Prostate gland (tissue), 2 donors: ENCODE measurements at regions not wholly inside any gene's neighbourhood (a gene's known extent, or its start where the extent isn't known, plus 50 kb on each side); places are given as distances from the start of the nearest gene placed in this dataset.

ENCODE experiments used
- DNase-seq: peaks from one replicate; pipeline ENCODE4 v3.0.0-alpha.2; 2019; ENCODE audit warnings: low spot score
- H3K27ac ChIP-seq, 2 donors: fragments of 200-600 bp; sonication (generic); 2 replicates each; pipeline ENCODE4 v1.5.1; 2017 to 2019
- H3K27me3 ChIP-seq: fragments of 200-600 bp; sonication (generic); replicated peaks from 2 replicates; pipeline ENCODE4 v1.5.1; 2019; ENCODE audit not compliant: insufficient read depth
- H3K36me3 ChIP-seq, 2 donors: fragments of 200-600 bp; sonication (generic); 1 replicate in 1 of 2; 2 replicates in 1 of 2; pipeline versions ENCODE4 v1.5.1 to v1.8.1; 2017 to 2019
- H3K4me1 ChIP-seq: fragments of 200-600 bp; sonication (generic); replicated peaks from 2 replicates; pipeline ENCODE4 v1.5.1; 2019
- H3K4me3 ChIP-seq, 2 donors: fragments of 200-600 bp; sonication (generic); 2 replicates each; pipeline ENCODE4 v1.5.1; 2017 to 2019
- H3K9me3 ChIP-seq: fragments of 200-600 bp; sonication (generic); 2 replicates; pipeline ENCODE4 v1.5.1; 2017
- POLR2A ChIP-seq: fragments of 450-650 bp; IDR thresholded peaks from one replicate; pipeline ENCODE4 v1.6.1; 2016; ENCODE audit warnings: antibody characterized with exemption, mild to moderate bottlenecking
- POLR2AphosphoS5 ChIP-seq: sonication (generic); formaldehyde crosslinking; IDR thresholded peaks from one replicate; pipeline ENCODE4 v1.6.1; 2017; ENCODE audit warnings: antibody characterized with exemption
- WGBS: methylation state at CpG from one replicate; pipeline ENCODE4 v1.1.5; 2018; 5-methylcytosine and 5-hydroxymethylcytosine counted together
- intact Hi-C: fragments of 100-400 bp; cut with DNase I; formaldehyde crosslinking; loops from one replicate; pipeline ENCODE4 v1.14.2; 2022
- TF ChIP-seq, protein P1 (sequence below), 4 experiments: fragments of 200-600 bp in 2 of 4; fragments of 450-650 bp in 2 of 4; sonication (generic) in 2 of 4; IDR thresholded peaks; 1 replicate in 3 of 4; 2 replicates in 1 of 4; pipeline ENCODE4 v1.5.1; 2016 to 2019; ENCODE audit warnings: antibody characterized with exemption in 4 of 4, mild to moderate bottlenecking in 2 of 4, moderate library complexity in 2 of 4

- no peak for TF ChIP-seq POLR2A
- no peak for TF ChIP-seq POLR2AphosphoS5
- TF ChIP-seq, protein P1, sequence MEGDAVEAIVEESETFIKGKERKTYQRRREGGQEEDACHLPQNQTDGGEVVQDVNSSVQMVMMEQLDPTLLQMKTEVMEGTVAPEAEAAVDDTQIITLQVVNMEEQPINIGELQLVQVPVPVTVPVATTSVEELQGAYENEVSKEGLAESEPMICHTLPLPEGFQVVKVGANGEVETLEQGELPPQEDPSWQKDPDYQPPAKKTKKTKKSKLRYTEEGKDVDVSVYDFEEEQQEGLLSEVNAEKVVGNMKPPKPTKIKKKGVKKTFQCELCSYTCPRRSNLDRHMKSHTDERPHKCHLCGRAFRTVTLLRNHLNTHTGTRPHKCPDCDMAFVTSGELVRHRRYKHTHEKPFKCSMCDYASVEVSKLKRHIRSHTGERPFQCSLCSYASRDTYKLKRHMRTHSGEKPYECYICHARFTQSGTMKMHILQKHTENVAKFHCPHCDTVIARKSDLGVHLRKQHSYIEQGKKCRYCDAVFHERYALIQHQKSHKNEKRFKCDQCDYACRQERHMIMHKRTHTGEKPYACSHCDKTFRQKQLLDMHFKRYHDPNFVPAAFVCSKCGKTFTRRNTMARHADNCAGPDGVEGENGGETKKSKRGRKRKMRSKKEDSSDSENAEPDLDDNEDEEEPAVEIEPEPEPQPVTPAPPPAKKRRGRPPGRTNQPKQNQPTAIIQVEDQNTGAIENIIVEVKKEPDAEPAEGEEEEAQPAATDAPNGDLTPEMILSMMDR (IDR thresholded peaks at IDR 0.05) = no peak
- Histone ChIP-seq H3K9me3 (no peaks in the 10 kb centered on the region), H3K36me3 (no peaks in the 10 kb centered on the region), H3K4me3 (no peak overlapping the region), H3K27ac (no peak overlapping the region), H3K27me3 (no peaks in the 10 kb centered on the region), H3K4me1 (no peaks in the 10 kb centered on the region)
- intact Hi-C loops = no loop called here
- DNase-seq = no peak
- WGBS = 83% methylated on average over 8 of the region's 8 CpGs
These were observed 69.6 kb upstream of the PTCH1 start for GRCh38 chr9:95586326-95586725.

DNA sequence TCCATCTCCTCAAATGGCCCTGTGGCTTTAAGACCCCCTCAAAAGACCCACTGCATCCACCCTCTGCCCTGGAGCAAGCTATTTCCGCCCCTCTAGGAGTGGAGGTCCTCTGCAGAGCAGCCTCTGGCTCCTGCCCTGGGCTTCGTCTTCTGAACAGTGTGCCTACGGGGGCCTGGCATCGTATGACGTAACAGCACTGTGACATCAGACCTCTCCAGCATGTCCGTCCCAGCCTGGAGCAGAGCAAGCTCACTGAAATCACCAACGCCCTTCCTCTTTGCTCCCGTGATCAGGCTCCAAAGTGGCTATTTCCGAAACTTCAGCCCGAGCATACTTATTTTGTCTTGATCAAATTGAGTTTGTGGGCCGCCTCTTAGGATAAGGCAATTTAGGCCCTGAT lies 69.1 kb upstream of the PTCH1 start:
- TF ChIP-seq POLR2AphosphoS5 (no peak), POLR2A (no peak)
- TF ChIP-seq, protein P1 (IDR thresholded peaks at IDR 0.05) = no peak
- Histone ChIP-seq H3K36me3 (no peaks in the 10 kb centered on the region), H3K4me3 (no peak overlapping the region), H3K27me3 (no peaks in the 10 kb centered on the region), H3K27ac (no peak overlapping the region), H3K4me1 (no peaks in the 10 kb centered on the region), H3K9me3 (no peaks in the 10 kb centered on the region)
- intact Hi-C loops = no loop called here
- no peak for DNase-seq
- 94% methylated on average over 11 of the region's 11 CpGs for WGBS

DNA sequence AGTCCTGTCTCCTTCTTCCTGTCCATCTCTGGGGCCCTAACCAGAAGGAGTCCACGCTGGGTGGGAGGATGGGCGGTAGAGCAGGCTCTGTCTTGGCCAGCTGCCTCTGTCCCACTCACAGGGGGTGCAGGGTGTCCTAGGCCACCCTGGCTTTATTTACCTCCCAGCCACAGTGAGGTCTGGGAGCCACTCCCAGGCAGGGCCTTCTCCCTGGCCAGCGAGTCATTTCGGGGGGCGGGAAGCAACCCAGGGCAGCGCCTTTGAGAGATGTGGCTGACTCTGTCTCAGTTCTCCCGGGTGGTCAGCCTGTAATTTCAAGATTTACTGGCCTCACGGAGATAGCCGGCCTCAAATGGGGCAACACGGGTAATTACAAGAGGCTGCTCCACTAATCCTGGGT lies 67.4 kb upstream of the PTCH1 start:
- Histone ChIP-seq H3K27me3 (no peaks in the 10 kb centered on the region), H3K9me3 (no peaks in the 10 kb centered on the region), H3K4me1 (no peaks in the 10 kb centered on the region), H3K27ac (no peak overlapping the region), H3K36me3 (no peaks in the 10 kb centered on the region), H3K4me3 (no peak overlapping the region)
- TF ChIP-seq POLR2A (no peak), POLR2AphosphoS5 (no peak)
- TF ChIP-seq, protein P1 (IDR thresholded peaks at IDR 0.05) = no peak
- intact Hi-C loops = no loop called here
- DNase-seq = no peak
- 69% methylated on average over 10 of the region's 10 CpGs for WGBS

DNA sequence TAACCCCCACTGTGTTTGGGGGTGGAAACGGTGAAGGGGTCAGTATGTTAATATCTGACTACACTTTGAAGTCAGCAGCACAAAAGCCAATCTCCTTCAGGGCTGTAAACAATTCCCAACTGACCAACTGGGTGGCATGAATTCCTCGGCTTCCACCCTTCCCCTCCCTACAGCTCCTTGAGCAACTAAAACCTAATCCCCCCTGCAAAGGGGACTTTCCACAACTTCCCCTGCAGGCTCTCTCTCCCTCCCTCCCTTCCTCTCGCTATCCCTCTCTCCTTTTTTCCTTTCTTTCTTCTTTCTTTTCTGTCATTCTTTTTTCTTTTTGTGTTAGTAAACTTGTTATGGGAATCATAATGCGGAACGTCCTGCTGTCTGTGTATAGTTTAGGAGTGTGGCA lies 65.1 kb upstream of the PTCH1 start:
- TF ChIP-seq POLR2A = no peak
- TF ChIP-seq, protein P1 (IDR thresholded peaks at IDR 0.05) = no peak
- TF ChIP-seq POLR2AphosphoS5 = no peak
- Histone ChIP-seq H3K4me1 (no peaks in the 10 kb centered on the region), H3K27me3 (no peaks in the 10 kb centered on the region), H3K36me3 (no peaks in the 10 kb centered on the region), H3K27ac (no peak overlapping the region), H3K9me3 (no peaks in the 10 kb centered on the region), H3K4me3 (no peak overlapping the region)
- WGBS = 80% methylated on average over 5 of the region's 5 CpGs
- intact Hi-C loops = no loop called here
- no peak for DNase-seq

GRCh38 chr9:95580812-95581761 lies 64.3 kb upstream of the PTCH1 start:
- 66% methylated on average over 22 of the region's 22 CpGs for WGBS
- no peaks in the 10 kb centered on the region for H3K36me3 ChIP-seq
- H3K27ac ChIP-seq = no peak overlapping the region
- no peaks in the 10 kb centered on the region for H3K4me1 ChIP-seq
- intact Hi-C loops = no loop called here
- H3K27me3 ChIP-seq = no peaks in the 10 kb centered on the region
- DNase-seq = peak; percentile 17
- H3K4me3 ChIP-seq = no peak overlapping the region
- peak; percentile 43 for TF ChIP-seq POLR2AphosphoS5
- TF ChIP-seq, protein P1 (IDR thresholded peaks at IDR 0.05) = no peak
- no peaks in the 10 kb centered on the region for H3K9me3 ChIP-seq
